ENCODE measurements at regions not wholly inside any gene's neighbourhood (a gene's known extent, or its start where the extent isn't known, plus 50 kb on each side); places are given as distances from the start of the nearest gene placed in this dataset.

DNA sequence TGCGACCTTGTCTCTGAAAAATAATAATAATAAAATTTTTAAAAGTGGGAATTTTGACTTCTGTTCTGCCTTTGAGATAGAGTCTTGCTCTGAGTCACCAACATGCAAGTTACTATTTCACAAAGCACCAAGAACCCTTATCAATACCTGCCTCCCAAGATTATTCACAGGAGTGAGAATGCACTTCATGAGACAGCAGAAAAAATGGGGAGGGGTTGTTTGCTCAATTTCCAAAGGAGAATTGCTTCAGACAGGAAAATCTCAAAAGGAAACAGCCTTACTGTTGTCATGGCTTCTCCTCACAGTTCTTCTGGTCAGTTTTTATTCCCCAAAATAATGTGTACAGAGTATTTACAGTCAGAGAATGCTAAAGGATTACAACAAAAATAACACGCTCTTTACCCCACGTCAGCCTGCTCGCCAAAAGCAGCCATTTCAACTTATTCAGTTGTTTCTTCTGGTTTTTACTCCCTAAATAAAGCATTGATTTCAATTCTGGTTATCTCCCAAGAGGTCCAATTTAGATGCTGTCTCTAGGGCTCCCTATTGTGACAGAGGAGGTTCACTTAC lies 89.0 kb downstream of the PPCDC start:
- TF ChIP-seq, protein P1, sequence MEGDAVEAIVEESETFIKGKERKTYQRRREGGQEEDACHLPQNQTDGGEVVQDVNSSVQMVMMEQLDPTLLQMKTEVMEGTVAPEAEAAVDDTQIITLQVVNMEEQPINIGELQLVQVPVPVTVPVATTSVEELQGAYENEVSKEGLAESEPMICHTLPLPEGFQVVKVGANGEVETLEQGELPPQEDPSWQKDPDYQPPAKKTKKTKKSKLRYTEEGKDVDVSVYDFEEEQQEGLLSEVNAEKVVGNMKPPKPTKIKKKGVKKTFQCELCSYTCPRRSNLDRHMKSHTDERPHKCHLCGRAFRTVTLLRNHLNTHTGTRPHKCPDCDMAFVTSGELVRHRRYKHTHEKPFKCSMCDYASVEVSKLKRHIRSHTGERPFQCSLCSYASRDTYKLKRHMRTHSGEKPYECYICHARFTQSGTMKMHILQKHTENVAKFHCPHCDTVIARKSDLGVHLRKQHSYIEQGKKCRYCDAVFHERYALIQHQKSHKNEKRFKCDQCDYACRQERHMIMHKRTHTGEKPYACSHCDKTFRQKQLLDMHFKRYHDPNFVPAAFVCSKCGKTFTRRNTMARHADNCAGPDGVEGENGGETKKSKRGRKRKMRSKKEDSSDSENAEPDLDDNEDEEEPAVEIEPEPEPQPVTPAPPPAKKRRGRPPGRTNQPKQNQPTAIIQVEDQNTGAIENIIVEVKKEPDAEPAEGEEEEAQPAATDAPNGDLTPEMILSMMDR (IDR thresholded peaks at IDR 0.05), result no peak
- TF ChIP-seq POLR2A (IDR thresholded peaks at IDR 0.05), result no peak
